Panc1 (cell line): ENCODE measurements at regions not wholly inside any gene's neighbourhood (a gene's known extent, or its start where the extent isn't known, plus 50 kb on each side); places are given as distances from the start of the nearest gene placed in this dataset.

Experiments
- CTCF ChIP-seq: fragments of 450-650 bp; IDR thresholded peaks from 2 replicates; pipeline ENCODE4 v1.5.1; 2017; ENCODE audit warnings: mild to moderate bottlenecking
- TF ChIP-seq, protein P1 (sequence below), 2 experiments: IDR thresholded peaks; 2 replicates each; pipeline ENCODE4 v1.6.1; 2011 to 2012; ENCODE audit warnings: low read depth in 2 of 2, control low read depth in 1 of 2, low read length in 1 of 2, mild to moderate bottlenecking in 1 of 2, moderate library complexity in 1 of 2; ENCODE audit not compliant: insufficient read depth in 1 of 2

DNA sequence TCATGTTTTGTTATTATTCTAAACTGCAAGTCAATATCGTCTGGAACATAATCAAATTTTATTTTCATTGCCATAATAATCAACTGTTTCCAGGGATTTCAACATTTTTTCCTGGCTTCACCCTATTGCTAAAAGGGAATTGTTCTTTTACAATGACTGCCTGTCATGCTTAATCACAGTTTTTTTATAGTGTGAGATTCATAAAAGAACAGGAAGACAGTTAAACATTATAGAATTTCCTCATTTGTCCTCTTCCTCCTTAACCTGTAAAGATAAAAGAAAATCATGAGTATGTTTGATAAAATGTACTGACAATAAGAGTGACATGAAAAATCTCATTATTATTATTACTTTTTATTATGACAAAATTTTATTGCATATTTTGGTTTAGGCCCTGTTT lies 73.3 kb upstream of the CENPW start:
- TF ChIP-seq, protein P1, sequence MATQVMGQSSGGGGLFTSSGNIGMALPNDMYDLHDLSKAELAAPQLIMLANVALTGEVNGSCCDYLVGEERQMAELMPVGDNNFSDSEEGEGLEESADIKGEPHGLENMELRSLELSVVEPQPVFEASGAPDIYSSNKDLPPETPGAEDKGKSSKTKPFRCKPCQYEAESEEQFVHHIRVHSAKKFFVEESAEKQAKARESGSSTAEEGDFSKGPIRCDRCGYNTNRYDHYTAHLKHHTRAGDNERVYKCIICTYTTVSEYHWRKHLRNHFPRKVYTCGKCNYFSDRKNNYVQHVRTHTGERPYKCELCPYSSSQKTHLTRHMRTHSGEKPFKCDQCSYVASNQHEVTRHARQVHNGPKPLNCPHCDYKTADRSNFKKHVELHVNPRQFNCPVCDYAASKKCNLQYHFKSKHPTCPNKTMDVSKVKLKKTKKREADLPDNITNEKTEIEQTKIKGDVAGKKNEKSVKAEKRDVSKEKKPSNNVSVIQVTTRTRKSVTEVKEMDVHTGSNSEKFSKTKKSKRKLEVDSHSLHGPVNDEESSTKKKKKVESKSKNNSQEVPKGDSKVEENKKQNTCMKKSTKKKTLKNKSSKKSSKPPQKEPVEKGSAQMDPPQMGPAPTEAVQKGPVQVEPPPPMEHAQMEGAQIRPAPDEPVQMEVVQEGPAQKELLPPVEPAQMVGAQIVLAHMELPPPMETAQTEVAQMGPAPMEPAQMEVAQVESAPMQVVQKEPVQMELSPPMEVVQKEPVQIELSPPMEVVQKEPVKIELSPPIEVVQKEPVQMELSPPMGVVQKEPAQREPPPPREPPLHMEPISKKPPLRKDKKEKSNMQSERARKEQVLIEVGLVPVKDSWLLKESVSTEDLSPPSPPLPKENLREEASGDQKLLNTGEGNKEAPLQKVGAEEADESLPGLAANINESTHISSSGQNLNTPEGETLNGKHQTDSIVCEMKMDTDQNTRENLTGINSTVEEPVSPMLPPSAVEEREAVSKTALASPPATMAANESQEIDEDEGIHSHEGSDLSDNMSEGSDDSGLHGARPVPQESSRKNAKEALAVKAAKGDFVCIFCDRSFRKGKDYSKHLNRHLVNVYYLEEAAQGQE (IDR thresholded peaks at IDR 0.05; ENCODE audit: insufficient read depth in 1 of 2, low read depth in 2 of 2, low read length in 1 of 2) = no peak
- TF ChIP-seq CTCF = no peak
